Stimulated activated CD4-positive, alpha-beta T cell treated with anti-CD3 and anti-CD28 coated beads, Interleukin-2, amount 100 ng/mL, for 48 hours (primary cell): ENCODE measurements at regions not wholly inside any gene's neighbourhood (a gene's known extent, or its start where the extent isn't known, plus 50 kb on each side); places are given as distances from the start of the nearest gene placed in this dataset.

Experiments used
- DNase-seq, 2 donors: peaks; one replicate each; pipeline ENCODE4 v3.0.0-alpha.2; 2020

DNA sequence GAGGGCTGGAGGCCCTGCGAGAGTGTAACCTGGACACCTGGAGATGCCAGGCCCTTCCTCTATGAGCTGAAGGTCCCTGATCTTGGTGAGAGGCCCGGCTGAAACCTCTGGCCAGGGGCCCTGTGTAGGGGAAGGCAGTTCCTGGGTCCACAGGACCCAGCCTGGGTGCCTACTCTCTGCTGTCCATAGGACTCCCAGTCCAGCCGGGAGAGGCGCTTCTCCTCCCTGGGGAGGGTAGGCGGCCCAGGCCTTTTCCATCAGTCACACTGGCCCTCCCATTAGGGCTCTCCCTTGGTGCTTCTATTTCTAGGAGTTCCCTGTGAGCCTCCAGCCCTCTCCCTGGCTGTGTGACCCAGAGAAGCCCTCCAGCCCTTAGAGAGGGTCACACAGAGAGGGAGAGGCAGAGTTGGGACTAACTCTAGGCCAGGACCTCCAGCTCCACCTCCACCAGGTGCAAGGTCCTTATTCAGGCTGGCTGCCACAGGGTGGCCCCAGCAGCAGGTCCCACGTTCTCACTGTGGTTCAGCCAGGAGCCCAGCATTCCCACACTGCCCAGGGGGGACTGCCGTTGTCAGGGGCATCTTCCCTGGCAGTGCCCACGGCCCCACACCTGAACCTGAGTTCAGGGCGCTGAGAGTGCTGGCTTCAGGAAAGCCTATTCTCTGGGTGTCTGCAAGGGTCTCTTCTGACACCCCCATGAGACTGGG is 146.8 kb downstream of the SMAD6 start:
- no peak for DNase-seq

DNA sequence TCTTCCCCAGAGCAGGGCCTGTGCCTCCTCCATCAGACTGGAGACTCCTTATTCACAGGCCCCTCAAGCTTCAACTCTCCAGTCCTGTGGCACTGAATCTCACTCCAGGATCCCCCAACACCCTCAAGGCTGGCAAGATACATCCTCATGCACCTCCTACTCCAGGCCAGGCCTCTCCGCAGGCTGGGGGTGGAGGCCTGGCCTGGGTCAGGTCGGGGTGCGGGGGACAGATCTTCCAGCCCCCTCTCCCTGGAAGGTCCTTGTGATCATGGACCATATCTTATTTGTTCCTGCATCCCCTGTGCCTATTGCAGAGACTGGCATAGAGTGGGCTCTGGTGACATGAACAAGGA is 147.3 kb downstream of the SMAD6 start:
- no peak for DNase-seq

DNA sequence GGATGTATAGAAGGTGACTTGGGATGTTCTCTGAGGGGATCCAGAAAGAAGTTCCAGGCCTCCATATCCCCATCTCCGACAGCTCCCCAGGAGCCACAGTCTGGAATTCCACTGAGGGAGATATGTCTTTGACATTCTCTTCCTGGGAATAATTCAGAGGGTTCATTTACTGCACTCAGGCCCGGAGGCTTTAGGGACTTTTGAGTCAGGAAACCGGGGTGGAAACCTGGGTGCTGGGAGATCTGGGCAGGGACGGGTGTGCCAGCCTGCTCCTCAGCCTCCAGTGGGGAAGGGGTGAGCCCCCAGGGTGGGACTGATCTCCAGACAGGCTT is 147.7 kb downstream of the SMAD6 start:
- no peak for DNase-seq

DNA sequence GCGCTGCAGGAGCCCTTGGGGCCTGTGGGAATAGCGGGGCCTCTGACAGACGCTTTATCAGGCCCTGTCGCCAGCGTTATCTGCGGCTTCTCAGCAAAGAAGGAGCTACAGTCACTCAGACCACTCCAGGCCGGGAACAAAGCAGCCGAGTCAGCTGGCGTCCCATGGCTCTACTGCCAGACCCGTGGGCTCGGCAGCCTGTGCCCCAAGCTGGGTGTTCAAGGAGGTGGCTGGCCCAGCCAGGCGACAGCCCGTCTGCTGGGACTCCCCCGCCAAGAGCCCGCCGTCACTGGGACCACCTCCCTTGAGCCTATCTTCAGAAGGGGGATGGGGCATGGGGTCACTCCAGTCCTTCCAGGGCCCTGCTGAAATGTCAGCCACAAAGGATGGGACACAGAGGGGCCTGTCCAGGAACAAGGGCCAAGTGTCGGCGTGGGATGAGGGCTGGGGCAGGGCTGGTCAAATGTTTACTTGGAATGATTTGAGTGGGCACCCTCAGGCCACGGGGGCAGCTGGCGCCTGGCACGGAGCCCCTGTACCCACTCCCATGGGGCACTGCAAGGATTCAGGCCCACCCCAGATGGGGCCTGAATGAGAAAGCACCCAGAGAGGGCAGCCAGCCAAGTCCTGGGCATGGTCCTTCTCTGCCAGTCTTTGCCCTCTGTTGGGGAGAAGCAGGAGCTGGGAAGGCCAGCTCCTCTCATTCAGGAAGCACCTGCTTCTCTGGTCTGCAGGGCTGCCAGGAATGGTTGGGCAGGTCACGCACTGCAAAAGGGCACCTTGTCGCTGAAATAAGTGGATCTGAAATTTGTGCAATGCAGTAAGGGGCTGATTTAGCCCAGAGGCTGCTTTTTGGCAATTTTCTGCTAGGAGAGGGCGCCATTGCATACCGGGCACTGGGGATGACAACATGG is 148.3 kb downstream of the SMAD6 start:
- DNase-seq, result no peak

DNA sequence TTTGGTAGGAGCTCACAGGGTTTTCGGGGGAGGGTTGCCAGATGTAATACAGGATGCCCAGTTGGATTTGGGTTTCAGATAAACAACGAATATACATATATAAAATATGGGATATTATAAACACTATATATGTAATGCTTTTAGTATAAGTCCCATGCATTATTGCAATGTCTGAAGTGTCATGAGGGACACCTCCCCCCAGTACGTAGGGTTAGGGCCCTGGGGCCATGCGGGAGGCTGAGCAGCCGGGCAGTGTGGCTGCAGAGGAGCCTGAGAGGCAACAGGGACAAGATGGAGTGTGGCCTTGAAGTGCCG is 148.9 kb downstream of the SMAD6 start:
- no peak for DNase-seq

DNA sequence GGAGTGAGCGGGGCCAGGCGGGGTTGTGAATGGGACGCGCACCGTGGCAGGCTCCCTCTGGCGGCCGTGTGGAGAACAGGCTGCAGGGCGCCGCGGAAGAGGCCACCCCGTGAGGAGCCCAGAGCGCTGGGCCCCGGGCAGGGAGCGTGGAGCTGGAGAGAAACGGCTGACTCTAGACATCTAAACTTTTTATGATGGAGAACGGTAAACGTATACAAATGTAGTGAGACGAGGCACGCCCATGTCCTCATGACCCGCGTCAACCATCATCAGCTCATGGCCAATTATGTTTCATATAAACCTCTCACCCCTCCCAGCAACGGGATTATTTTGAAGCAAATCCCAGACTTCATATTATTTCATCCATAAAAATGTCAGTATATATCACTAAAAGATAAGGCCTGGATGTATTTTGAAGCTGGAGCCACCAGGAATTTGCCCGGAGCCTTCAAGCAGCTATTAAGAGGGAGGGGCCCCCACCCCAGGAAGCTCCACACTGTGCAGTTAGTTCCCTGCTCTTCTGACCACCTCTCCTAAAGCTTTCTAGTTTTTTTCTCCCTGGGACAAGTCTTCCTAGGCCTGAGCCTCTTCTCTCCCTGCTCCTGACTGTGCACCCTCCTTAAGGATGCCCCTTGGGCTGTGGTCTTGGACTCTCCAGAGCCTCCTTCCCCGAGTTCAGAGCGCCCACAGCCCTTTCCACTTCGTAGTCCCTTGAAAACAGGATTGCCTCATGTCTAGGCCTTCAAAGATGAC is 149.5 kb downstream of the SMAD6 start:
- peak; percentile 76 to 77 for DNase-seq

DNA sequence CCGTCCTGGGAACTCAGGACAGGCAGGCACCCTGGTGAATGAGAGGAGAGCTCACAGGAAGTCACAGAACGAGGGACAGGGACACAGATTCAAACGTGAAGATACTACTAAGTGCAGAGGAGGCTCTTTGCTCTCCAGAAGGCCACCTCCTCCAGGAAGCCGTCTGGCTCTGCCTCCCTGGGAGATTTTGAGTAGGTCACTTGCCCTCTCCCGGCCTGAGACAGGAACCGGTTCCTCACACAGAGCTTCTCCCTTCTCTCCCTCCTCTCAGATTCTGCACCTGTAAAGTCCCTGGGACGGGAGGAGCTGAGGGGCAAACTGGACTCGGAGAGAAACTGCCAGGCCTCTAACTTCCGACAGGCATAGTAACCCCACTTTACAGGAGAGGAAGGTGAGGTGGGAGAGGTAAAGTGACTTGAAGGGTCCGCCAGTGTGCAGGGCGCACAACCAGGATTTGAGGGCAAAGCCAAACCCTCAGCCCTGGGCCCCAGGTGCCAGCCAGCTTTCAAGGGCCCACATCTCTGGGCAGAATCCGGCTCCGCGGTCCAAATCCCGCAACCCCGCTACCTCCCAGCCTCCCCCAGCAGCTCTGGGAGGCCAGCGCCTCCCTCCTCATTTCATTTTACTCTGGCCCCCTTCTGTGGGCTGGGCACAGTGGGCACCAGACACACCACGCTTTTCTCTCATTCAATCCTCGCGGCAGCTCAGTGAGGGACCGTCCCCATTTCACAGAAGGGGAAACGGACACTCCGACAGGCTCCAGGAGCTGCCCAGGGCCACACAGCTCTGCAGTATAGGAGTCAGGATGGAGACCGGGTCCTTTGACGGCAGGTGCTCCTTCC is 150.2 kb downstream of the SMAD6 start:
- DNase-seq, result no peak

DNA sequence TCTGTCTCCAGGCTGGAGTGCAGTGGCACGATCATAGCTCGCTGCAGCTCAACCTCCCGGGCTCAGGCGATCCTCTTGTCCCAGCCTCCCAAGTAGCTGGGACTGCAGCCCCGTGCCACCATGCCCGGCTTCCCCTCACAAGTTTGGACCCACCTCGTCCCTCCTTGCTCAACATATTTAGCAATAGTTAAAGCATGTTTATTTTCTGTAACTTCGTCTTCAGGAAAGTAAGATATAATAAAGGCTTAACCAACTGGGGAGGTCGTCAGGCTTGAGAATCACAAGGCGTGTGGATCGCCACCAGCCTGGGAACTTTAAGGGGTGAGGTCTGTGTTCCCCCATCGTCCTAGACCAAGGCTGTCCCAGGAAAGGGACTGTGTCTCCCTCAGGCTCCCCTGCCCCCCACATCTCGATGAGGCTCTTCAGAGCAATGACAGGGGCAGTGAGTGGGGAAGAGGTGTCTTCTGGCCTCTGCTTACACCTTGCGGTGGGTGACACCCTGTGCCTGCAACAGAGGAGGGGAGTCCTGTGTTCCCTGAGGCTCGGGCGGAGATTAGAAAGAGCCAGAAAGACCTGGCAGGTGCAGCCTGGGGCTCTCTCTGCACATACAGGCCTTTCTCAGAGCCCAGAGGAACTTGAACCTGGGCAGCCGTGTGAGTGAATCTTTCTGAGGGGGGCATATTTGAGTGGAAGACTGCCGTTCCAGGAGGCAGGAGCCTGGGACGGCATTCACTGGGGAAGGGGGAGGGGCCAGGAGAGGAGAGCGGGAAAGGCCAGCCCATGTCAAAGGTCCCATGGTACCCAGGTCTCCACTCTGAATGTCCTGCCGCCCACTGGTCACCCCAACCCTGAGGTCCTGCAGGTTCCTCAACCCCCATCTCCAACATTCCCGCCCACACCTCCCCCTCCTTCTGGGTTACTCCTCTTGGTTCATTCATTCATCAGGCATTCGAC is 152.3 kb downstream of the SMAD6 start:
- DNase-seq, result no peak

DNA sequence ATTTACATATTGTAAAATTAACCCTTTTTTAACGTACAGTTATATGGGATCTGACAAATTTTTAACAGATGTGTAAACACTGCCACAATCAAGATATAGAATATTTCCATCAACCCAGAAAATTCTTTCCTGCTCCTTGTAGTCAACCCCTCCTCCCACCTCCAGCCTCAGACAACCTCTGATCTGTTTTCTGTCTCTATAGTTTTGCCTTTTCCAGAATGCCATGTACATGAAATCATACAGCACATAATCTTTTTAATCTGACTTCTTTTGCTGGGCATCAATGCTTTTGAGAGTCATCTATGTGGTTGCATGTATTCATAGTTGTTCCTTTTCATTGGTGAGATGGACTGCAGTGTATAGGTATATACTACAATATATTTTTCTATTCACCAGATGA is 153.0 kb downstream of the SMAD6 start:
- no peak for DNase-seq

DNA sequence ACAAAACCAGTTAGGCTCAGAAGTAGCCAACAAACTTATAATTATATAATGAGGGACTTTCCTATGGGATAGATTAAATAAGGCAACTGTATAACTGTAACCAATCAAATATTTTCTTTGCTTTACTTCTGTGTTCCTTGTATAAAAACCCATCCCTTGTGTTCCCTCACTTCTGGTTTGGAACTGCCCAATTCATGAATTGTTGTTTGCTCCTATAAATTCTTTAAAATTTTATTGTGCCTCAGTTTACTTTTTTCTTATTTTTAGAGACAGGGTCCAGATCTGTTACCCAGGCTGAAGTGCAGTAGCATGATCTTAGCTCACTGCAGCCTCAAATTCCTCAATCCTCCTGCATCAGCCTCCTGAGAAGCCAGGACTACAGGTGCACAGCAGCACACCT is 155.7 kb downstream of the SMAD6 start:
- DNase-seq, result no peak

DNA sequence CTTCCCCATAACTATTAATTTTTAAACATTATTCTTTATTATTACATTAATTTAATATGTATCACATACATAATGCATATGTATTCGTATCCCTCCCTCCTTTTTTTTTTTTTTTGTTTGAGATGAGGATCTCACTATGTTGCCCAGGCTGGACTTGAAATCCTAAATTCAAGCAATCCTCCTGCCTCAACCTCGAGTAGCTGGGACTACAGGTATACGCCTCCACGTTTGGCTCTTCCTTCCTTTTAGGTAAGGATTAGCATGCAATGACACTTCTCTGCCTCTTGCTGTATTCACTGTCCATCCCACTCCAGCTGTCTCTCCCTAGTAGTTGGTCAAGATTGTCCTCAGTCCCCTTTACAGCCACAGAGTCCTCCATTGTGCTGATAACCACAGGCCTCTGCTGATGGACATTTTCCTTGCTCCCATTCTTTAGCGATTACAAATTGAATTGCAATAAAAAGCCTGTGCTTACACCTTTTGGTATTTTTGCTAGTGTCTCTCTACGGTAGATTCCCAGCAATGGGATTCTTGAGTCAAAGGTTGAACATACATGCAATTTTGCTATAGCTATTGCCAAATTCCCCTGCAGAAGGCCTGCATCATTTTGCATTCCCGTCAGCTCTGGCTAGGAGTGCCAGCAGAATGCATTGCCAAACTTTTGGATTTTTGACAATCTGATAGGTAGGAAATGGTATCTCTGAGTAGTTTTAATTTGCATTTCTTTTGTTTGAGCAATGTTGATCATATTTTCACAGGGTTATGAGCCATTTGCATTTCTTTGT is 156.6 kb downstream of the SMAD6 start:
- DNase-seq, result no peak

DNA sequence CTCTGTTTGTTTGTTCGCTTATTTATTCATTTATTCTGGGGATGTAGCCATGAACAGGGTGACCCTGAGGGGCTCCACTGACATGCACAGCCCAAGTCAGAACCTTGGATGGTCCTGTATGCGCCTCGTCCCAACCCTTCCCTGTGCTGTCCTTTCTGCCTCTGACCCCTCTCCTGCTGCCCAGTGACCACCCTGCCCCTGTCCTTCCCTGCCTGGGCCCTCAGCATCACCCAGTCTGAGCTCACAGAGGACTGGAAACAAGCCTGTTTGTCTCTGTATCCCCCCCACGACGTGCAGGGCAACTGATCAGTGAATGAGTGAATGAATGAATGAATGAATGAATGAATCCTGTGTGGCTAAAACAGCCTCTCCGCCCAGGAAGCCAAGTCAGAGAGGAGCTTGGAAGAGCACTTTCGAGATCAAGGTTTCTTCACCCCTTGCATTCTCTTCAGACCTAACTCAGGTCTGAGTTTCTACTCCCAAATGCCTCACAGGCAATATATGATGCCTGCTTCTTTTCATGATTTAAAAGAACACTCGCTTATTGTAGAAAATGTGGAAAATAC is 157.7 kb downstream of the SMAD6 start:
- DNase-seq, result no peak

DNA sequence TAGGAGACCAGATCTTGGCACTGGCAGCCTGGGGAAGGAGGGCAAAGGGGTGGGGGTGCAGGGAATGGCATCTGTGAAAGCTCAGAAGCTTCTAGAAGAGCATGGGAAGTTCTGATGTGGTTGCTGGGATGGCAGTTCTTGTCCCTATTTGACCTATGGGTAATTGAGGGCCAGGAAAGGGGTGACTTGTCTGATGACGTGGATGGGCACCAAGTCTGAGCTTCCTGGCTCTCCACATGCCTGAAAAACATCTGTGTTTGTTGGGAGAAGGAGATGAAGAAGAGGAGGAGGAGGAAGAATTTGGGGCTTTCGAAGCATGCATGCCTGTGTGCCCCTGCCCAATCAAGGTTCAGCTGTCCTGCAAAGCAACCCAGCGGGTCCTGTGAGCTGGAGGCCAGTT is 158.8 kb downstream of the SMAD6 start:
- no peak for DNase-seq

DNA sequence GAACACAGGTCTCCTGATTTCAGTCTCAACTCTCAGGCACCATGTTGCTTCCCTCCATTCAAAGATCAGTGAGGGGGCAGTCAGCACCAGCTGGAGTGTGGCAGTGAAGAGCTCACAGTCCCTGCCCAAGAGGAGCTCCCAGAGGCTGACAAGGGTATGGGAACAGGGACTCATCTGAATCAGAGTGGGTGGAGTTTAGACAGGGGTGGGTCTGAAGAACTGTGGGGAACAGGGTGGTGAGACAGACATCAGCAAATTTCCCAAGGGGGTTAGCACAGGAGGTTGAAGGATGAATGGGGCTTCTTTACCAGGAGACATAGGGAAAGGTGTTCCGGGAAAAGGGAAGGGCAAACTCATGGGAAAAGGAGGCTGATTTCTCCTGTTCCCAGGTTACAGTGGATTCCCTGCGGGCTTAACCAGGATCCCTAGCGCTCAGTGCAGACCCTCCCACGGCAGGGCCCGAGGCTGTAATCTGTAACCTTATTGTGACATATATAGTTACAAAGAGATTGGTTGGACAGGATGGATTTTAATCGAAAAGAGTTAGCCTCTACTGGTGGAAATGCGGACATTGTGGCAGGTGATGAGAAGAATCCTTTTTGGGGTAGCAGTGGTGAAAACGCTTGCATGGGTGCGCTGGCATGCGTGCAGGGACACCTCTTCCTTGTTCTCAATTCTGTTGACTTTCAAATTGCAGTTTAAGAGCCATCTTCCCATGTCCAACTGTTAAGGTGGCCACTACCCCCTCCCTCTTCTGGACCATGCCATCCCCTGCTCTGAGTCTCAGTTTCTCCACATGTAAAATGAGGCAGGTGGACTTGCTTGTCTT is 160.3 kb downstream of the SMAD6 start:
- no peak for DNase-seq

DNA sequence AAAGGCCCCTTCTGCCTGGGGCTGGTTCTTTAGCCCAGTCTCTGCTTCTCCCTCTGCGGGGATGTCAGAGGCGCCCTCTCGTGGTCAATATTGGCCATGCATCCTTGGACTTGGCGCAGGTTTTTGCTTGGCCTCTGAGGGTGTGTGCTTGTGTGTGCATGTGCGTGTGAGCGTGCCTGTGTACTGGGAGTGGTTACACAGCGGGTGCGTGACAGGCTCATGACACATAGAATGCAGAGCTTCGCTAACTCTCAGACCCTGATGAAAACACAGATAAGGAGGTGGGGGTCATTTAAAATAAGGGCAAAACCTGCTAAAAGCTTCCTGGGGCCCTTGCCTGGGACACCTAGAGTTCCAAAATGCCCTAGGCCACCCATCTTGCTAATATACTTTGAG is 160.9 kb downstream of the SMAD6 start:
- peak; percentile 78 to 84 for DNase-seq

DNA sequence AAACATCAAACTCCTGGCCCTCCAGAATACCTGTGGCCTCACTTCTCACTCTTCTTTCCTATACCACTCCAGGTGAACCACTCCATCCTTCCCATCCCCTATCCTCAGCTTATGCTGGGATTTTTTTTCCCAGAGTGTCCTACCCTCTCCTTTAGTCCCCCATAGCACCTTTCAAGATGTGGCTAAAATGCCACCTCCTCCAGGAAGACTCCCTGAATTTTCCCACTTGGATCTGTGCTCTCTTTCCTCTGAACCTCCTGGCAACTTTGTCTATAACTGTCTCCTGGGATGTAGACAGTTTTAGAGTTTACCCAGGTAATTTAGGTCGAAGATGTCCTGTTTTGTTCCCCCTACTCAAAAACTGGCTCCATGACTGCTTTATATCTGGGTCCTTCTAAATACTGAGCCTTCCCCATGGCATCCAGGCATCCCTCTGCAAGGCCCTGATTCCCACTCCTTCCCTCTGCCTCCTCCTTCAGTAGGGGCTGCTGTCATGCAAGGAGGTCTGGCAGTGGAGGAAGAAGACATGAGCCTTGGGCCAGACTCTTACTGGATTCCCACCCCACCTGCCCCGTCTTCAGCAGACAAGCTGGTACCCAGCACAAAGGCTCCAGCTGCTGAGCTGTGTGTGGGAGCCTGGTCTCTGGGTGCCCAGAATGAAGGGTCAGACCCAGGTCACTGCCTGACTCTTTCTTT is 161.5 kb downstream of the SMAD6 start:
- no peak for DNase-seq

DNA sequence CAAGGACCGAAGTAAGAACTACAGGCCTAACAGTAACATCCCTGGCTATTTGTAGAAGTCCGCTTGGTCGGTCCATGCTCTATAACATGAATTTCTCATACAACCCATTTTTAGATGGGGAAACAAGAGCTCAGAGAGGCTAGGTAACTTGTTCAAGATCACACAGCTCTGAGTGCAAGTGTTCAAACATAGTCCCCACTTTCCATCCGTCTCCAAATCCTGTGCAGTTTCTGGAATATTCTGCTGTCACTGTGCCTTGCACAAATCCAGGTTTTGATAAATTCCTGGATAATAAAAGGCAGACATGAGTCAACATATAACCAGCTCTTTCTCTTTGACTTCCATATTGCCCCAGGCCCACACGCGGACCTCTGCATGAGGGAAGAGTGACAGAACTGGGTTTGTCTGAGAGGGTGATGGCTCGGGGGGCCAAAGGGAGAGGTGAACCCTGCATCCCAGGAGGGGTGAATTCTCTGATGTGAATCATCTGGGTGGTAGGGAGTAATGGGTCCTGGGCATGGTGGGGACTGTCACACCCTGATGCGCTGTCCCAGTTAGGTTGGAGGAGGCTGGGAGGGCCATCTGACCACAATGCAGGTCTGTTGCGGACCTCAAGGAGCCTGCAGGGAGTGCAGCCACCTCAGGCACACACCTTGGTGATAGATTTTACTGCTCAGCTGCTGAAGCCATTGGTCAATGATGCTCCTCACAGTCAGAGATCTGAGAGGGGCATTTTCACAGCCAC is 162.2 kb downstream of the SMAD6 start:
- DNase-seq, result no peak

DNA sequence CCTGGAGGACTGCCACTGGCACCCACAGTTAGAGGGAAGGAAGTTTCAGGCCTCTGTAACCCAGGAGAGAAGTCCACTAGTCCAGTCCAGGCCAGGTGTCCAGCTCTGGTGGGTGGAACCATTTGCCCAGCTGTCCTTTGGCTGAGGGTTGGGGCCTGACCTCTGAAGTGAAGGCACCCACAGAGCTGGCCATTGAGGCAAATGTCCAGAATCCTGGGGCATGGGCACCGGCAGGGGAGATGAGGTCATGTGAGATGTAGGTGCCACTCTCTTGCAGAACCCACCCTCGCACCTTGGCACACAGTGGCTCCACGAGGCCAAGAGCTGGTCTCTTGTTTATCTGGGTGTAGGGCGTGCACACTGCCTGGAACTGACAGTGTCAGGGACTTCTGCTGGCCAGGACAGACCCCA is 162.8 kb downstream of the SMAD6 start:
- no peak for DNase-seq
